ENCODE measurements at regions not wholly inside any gene's neighbourhood (a gene's known extent, or its start where the extent isn't known, plus 50 kb on each side); places are given as distances from the start of the nearest gene placed in this dataset.

DNA sequence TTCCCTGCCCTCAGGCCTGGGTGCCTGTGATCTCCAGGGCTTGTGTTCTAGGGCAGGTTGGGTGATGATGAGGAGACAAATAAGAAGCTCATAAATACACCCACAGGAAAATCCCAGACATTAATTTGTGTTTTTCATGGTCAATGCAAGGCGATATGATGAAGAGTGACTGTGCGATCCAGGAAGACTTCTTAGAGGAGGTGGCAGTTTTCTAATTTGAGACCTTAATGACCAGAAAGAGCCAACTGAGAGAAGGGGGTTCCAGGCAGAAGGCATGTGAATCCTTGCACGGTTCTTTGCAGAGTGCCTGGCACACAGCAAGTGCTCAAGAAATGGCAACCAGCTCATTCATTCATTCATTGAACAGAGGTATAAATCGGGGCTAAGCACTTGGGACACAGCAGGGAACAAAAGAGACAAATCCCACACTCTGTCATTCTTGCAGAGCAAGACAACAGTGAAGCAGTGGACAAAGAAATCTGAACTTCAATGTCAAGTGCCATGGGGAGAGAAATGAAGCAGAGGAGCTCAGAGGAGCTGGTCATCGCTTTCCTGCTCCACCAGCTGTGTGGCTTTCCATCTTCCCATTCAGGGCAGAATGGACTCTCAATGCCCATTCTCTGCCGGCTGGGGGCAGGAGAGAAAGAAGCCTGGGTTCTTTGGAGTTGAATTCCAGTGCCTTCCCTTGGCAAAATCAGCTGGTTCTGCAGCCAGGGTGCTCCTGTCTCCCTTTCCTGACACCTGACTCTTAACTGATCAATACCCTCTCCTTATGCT is 128.3 kb downstream of the AACS start:
- 80% methylated on average over 5 of the region's 6 CpGs for WGBS (ENCODE audit: insufficient coverage)
- Histone ChIP-seq H3K9ac (ENCODE audit: low read length) (no peak overlapping the region), H3K4me1 (ENCODE audit: control insufficient read depth in 2 of 2, insufficient read depth in 2 of 2, low read length in 2 of 2) (peaks cover 0 to 10% of the 10 kb centered on the region in 2 donors), H3K9me3 (ENCODE audit: control extremely low read depth in 1 of 3, control insufficient read depth in 2 of 3, insufficient read depth in 1 of 3, low read length in 2 of 3) (no peaks in the 10 kb centered on the region), H3K4me2 (replicated peaks; ENCODE audit: low read depth, low read length, poor library complexity, severe bottlenecking) (no peak overlapping the region), H3K4me3 (ENCODE audit: control extremely low read depth in 1 of 5, extremely low read depth in 1 of 5, insufficient read depth in 1 of 5, low read depth in 2 of 5, low read length in 4 of 5) (no peak overlapping the region), H3K79me2 (ENCODE audit: control insufficient read depth, insufficient read depth, low read length) (no peaks in the 10 kb centered on the region), H3K27me3 (replicated peaks in 1 of 4; ENCODE audit: control extremely low read depth in 1 of 4, control insufficient read depth in 3 of 4, insufficient read depth in 4 of 4, low read length in 3 of 4) (peaks cover 0 to 40% (median 16%) of the 10 kb centered on the region in 4 experiments), H3K27ac (ENCODE audit: low read length in 2 of 2) (no peak overlapping the region), H2AFZ (ENCODE audit: insufficient read depth, low read depth, low read length, poor library complexity, severe bottlenecking) (no peak overlapping the region), H3K36me3 (replicated peaks in 1 of 2; ENCODE audit: control extremely low read depth in 1 of 2, control insufficient read depth in 1 of 2, extremely low read depth in 1 of 2, insufficient read depth in 2 of 2, low read length in 1 of 2) (no peaks in the 10 kb centered on the region), H4K20me1 (ENCODE audit: control insufficient read depth, insufficient read depth, low read length, poor library complexity, severe bottlenecking) (no peaks in the 10 kb centered on the region)
- no peak overlapping the region for H3K4me3 Mint-ChIP-seq
- peaks cover 64% of the 10 kb centered on the region for H3K27me3 Mint-ChIP-seq
- ChIA-PET CTCF (no interaction called here), POLR2A (no interaction called here)
- no peak overlapping the region for H3K27ac Mint-ChIP-seq
- TF ChIP-seq, protein P1, sequence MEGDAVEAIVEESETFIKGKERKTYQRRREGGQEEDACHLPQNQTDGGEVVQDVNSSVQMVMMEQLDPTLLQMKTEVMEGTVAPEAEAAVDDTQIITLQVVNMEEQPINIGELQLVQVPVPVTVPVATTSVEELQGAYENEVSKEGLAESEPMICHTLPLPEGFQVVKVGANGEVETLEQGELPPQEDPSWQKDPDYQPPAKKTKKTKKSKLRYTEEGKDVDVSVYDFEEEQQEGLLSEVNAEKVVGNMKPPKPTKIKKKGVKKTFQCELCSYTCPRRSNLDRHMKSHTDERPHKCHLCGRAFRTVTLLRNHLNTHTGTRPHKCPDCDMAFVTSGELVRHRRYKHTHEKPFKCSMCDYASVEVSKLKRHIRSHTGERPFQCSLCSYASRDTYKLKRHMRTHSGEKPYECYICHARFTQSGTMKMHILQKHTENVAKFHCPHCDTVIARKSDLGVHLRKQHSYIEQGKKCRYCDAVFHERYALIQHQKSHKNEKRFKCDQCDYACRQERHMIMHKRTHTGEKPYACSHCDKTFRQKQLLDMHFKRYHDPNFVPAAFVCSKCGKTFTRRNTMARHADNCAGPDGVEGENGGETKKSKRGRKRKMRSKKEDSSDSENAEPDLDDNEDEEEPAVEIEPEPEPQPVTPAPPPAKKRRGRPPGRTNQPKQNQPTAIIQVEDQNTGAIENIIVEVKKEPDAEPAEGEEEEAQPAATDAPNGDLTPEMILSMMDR (IDR thresholded peaks at IDR 0.05) = no peak
- TF ChIP-seq EZH2 (IDR thresholded peaks at IDR 0.05; ENCODE audit: borderline replicate concordance, insufficient read depth, low read depth, low read length, poor library complexity, severe bottlenecking) = no peak
- ATAC-seq (ENCODE audit: low read depth) (no peak), DNase-seq (no peak)
- H3K9me3 Mint-ChIP-seq (ENCODE audit: insufficient read depth) = no peaks in the 10 kb centered on the region
- H3K4me1 Mint-ChIP-seq = peaks cover 4% of the 10 kb centered on the region
- intact Hi-C loops (cut with micrococcal nuclease) = no loop called here

DNA sequence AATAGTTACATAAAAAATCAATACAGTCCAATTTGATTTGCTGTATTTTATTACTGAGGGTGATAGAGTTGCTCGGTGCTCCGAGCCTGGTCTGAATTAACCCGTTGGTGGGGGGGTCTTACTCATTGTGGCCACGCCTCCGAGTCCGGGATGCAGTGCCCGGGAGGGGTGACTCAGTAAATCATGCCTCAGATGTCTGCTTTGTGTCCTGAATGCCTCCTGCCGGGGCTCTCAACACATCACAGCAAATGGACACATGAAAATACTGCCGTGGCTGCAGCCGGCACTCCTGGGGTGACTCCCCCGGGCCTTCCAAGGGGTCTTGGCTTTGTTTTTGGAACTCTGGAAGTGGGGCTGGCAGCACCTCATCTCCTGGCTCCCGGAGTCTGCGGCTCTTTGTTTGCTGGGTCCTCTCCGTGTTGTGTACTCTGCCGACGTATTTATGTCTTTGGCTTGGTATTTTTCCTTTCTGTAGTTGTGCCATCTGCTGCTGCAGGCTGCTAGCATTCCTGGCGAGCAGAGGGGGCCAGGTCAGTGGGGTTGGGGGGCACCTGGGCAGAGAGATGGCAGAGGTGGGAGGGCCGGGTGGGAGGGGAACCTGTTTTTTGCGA is 129.0 kb downstream of the AACS start:
- Mint-ChIP-seq H3K4me3 (no peak overlapping the region), H3K27ac (no peak overlapping the region), H3K9me3 (ENCODE audit: insufficient read depth) (no peaks in the 10 kb centered on the region), H3K27me3 (peaks cover 61% of the 10 kb centered on the region), H3K4me1 (peaks cover under 1% of the 10 kb centered on the region)
- no peak for TF ChIP-seq EZH2 (IDR thresholded peaks at IDR 0.05; ENCODE audit: borderline replicate concordance, insufficient read depth, low read depth, low read length, poor library complexity, severe bottlenecking)
- TF ChIP-seq, protein P1 (IDR thresholded peaks at IDR 0.05) = no peak
- no peak overlapping the region for H3K9ac ChIP-seq (ENCODE audit: low read length)
- ChIA-PET CTCF (no interaction called here), POLR2A (no interaction called here)
- no peak overlapping the region for H2AFZ ChIP-seq (ENCODE audit: insufficient read depth, low read depth, low read length, poor library complexity, severe bottlenecking)
- H3K27me3 ChIP-seq (replicated peaks in 1 of 4; ENCODE audit: control extremely low read depth in 1 of 4, control insufficient read depth in 3 of 4, insufficient read depth in 4 of 4, low read length in 3 of 4) = peaks cover 0 to 33% (median 9%) of the 10 kb centered on the region in 4 experiments
- no peak overlapping the region for H3K4me2 ChIP-seq (replicated peaks; ENCODE audit: low read depth, low read length, poor library complexity, severe bottlenecking)
- no peak overlapping the region for H3K4me3 ChIP-seq (ENCODE audit: control extremely low read depth in 1 of 5, extremely low read depth in 1 of 5, insufficient read depth in 1 of 5, low read depth in 2 of 5, low read length in 4 of 5)
- intact Hi-C loops (cut with micrococcal nuclease) = no loop called here
- no peak overlapping the region for H3K27ac ChIP-seq (ENCODE audit: low read length in 2 of 2)
- H3K79me2 ChIP-seq (ENCODE audit: control insufficient read depth, insufficient read depth, low read length) = no peaks in the 10 kb centered on the region
- H3K36me3 ChIP-seq (replicated peaks in 1 of 2; ENCODE audit: control extremely low read depth in 1 of 2, control insufficient read depth in 1 of 2, extremely low read depth in 1 of 2, insufficient read depth in 2 of 2, low read length in 1 of 2) = no peaks in the 10 kb centered on the region
- H4K20me1 ChIP-seq (ENCODE audit: control insufficient read depth, insufficient read depth, low read length, poor library complexity, severe bottlenecking) = no peaks in the 10 kb centered on the region
- ATAC-seq (ENCODE audit: low read depth) = no peak
- no peak for DNase-seq
- 40% methylated on average over 18 of the region's 19 CpGs for whole genome bisulfite sequencing (ENCODE audit: insufficient coverage)
- peaks cover 0 to 5% of the 10 kb centered on the region in 2 donors for H3K4me1 ChIP-seq (ENCODE audit: control insufficient read depth in 2 of 2, insufficient read depth in 2 of 2, low read length in 2 of 2)
- H3K9me3 ChIP-seq (ENCODE audit: control extremely low read depth in 1 of 3, control insufficient read depth in 2 of 3, insufficient read depth in 1 of 3, low read length in 2 of 3) = no peaks in the 10 kb centered on the region

Data from B cell (primary cell).